ENCODE measurements at regions not wholly inside any gene's neighbourhood (a gene's known extent, or its start where the extent isn't known, plus 50 kb on each side); places are given as distances from the start of the nearest gene placed in this dataset.
A peak's percentile ranks its signal among the peaks of the same experiment; 100 is the strongest.

DNA sequence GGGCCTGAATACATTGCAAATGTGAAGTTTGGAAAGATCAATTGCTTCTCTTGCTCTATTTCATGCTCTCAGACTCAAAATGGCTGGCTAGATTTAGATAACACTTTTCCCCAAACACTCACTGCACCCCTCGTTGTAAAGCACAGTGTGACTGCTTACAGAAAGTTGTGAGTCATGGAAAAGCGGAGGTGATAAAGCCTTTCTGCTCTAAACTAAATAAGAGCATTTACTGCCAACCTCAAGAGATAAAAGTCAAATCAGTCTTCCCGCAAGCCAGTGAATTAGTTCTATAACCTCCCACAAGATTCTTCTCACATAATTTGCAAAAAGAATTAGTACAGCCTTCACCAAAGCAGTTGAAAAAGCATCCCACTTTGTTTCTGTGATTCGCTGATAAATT lies 168.7 kb downstream of the WT1 start:
- DNase-seq (ENCODE audit: low spot score) = peak; percentile 62

DNA sequence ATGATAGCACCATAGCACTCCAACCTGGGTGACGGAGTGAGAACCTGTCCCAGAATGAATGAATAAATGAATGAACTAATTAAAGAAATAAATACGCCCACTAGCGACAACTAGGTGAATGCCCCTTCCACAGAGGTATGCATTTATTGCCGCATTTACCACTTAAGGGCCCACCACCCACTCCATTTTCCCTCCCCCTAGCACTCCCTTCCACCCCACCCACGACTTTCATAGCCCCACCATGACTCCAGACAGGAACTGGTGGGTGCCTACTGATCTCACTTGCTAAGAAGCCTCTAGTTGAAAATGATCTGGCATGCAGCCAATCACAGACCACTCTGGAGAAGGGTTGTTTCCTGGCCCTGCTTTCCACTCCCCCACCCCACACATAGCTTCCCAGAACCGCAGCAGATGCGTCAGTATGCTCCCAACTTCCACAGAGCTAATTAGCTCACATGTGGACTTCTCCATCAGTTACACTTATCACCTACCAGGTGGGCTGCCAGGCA lies 167.6 kb downstream of the WT1 start:
- DNase-seq (ENCODE audit: low spot score) = no peak

DNA sequence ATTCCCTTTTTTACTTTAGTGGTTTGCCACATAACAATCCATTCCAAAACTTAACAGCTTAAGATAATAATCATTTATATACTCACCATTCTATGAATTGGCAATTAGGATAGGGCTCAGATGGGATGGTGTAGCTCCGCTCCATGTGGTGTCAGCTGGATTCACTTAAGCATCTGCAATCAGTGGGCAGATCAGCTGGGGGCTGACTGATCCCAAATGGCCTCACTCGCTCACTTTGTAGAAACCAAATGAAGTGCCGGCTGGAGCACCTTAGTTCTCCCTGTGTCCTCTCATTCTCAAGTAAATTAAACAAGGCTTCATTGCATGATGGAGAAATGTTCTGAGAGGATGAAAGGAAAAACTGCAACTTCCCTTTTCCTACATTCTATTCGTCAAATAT lies 161.4 kb downstream of the WT1 start:
- DNase-seq (ENCODE audit: low spot score) = no peak

DNA sequence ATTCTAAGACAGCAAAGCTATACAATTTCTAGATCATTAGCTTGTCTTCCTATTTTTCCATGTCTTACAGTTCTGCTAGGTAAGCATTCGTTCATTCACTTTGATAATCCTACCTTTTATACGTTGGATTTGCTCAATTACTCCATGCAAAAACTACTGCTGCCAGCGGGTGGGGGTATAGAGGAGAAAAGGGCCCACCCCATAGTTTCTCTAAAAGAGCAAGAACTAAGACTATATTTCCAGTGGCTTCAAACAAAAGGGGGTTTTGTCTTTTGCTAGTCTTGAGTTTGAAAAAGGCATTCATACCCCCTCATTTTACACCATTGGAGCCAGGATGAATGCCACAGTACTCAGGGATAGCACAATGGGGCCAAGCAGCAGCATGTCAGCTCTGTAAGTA lies 155.7 kb downstream of the WT1 start:
- no peak for DNase-seq (ENCODE audit: low spot score)

DNA sequence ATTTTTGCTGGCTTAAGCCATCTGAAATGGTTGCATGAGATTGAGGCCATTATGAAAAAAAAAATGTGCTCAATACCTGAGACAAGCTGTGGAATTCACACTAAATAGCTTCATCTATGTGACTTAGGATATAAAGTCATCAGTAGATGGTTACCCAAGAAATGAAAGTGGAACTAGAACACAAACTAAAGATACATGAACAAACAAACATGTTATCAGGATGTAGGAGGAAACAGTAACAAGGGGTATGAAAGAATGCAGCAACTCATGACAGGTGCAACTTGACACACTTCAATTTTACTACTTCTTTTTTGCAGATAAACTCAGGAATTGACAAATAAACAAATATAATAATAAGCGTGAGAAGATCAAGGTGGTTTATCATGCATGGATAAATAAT lies 155.0 kb downstream of the WT1 start:
- no peak for DNase-seq (ENCODE audit: low spot score)

DNA sequence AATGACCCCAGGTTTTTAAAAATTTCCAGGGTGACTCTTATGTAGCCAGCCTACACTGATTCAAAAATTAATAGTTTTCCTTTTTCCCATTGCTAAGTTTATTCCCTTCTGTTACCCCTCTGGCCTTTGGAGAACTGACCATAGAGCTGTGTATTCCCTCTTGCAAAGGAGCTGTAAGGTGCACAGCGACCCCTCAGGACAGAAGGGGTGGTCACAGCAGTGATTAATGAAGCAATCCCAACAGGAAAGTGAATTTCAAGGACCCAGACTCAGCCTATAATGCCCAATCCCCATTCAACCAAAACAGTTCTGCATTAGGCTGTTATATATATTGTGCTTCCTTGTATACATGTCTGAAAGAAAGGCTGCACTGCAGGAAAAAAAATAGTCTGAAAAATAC lies 147.1 kb downstream of the WT1 start:
- DNase-seq (ENCODE audit: low spot score) = no peak

DNA sequence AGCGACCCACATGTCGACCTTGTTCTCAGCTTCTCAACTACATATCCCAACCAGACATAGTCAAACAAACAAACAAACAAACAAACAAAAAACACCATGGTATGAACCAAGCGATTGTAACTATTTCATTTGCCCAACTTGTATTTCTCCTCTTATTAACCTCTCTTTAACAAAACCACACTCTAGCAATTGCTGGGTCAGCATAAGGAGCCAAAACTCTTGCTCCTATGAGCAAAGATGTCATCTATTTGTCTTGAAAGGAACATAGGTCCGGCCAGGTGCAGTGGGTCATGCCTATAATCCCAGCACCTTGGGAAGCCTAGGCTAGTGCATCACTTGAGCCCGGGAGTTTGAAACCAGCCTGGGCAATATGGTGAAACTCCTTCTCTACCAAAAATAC lies 145.6 kb downstream of the WT1 start:
- DNase-seq (ENCODE audit: low spot score) = no peak

DNA sequence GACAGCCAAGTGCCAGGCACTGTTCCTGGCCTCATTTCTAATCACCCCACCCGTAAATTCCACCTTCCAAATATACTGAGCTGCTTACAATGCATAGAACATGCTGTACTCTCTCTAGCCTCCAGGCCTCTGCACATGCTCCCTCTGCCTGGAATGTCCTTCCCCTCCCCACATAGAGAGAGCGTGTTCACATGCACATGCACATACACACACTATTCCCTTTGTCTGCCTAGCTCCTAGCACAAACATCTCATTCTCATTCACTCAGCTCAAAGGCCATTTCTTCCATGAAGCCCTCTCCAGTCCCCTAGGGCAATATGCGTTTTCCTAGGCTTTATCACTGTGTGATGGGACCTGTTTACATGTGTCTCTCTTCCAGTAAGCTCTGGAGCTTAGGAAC lies 144.6 kb downstream of the WT1 start:
- peak; percentile 65 for DNase-seq (ENCODE audit: low spot score)

DNA sequence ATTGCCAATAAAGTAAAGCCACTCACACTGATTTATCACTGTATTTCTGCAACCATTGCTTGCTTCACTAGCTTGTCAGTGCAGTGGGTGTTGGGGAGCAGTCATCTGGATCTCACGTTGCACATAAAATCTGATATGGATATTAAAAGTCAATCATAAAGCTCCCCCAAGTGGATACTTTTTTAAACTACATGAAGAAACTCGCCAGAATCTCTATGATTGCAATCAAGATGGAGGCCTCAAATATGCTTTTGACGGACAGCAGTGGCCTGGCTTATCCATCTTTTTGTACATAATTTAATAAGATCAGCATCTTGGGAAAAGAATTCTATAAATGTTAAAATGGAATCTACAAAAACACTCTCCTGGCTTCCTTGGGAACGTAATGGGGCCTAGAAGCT lies 137.7 kb downstream of the WT1 start:
- DNase-seq (ENCODE audit: low spot score) = peak; percentile 74

DNA sequence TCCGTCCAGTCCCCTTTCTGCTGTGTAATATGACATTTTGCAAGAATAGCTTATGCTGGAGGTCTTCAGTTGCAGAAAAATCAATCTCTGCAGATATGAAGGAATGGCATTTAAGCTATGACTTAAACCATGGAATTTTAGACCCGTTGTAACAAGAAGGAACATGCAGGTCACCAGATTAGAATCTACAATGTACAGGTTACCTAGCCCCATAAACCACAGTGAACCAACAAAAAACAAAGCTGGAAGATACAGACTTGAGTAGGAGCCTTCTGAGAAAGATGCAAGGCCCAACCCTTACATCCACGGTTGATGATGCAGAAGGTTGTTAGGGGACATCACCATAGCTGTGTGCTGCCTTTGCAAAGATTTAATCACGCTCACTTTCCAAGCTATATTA lies 132.5 kb downstream of the WT1 start:
- no peak for DNase-seq (ENCODE audit: low spot score)

DNA sequence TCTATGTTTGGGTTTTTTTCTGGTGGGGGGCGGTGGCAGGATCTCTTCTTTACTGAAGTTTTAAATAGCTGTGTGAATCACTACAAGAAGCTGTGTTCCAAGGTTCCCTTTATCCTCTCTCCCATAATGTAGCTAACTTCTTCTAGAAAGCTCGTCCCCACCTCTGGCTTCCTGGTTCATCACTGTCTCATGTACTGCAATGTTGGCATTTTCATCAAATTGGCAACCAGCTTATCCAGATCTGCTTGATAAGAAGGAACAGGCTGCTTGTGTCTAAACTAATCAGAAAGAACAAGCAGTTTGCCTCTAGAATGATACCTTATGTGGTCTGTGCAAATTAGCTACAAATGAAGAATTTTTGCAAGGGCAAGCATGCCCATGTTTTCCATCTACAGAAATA lies 130.8 kb downstream of the WT1 start:
- DNase-seq (ENCODE audit: low spot score) = no peak

DNA sequence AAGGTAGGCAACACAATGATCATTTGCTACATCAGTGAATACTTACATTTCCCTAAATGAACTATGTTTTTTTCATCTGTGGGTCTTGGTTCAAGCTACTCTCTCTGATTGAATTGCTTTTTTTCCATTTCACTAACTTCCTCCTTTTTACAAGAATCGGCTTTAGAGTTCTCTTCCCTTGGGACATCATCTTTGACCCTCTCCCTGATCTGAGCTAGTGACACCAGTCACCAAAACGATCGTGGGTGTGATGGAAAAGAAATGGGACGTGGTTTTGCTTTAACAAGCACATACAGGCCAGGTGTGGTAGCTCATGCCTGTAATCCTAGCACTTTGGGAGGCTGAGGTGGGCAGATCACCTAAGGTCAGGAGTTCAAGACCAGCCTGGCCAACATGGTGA lies 129.9 kb downstream of the WT1 start:
- no peak for DNase-seq (ENCODE audit: low spot score)

DNA sequence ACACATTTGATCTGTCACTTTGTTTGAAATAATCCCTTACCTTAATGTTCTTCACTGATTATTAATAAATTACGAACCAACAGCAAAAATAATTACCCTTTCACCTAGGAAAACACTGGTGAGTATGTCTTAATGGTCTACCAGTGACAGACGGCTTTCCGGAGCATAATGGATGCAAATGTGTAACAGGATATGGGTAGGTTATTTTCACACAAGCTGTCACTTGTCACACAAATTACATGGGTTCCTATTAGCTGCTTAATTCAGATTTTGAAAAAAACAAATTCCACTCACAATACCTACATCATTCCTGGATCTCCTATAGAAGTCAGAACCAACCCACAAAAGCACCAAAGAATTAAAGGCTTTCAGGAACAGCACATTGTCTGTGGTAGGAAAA lies 127.9 kb downstream of the WT1 start:
- DNase-seq (ENCODE audit: low spot score) = no peak

DNA sequence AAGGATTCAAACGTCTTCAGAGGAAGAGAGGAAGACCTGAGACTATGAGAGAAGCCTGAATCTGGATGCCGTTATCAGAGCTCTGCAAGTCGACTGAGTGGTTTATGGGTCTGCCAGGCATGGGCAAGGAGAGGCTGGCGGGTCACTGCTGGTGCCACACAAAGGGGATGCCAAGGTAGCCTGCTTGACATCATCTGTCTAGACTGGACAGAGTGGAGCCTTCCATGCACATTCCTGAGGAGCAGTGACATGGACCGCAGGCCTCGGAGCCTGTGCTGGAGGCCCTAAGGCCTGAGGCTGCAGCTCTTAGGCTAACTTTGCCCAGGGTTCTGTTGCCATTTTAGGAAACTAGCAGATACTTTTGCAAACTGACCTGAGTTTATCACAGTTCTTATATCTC lies 127.4 kb downstream of the WT1 start:
- DNase-seq (ENCODE audit: low spot score) = no peak

DNA sequence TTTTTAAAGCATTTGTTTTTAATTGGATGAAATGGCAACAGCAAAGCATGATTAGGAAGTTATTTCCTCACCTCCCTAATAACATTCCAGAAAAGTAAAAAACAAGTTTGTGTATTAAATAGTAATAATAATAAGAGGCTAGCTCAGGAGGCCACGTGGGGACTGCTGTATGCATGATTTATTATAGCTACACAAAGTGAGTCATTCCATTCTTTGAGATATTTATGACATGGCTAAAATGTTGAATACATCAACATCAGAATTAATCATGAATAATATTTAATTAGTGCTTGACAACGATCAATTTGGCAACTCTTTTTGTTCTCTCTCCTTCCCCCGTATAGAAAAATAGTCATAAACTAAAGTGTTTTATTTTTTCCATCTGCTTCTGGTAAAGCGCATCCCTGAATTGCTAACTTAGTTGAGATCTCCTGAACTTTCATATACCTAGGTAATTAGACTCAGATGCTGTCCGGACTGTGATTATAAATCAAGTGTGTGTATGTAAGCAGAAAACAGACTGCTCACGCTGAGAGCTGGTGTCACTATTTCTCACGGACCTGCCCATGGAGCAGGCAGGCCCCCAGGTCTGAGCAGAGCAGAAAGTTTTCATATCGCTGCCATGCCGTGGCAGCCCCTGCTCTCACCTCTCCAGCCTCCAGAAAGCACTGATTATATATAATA lies 125.7 kb downstream of the WT1 start:
- DNase-seq (ENCODE audit: low spot score) = no peak

DNA sequence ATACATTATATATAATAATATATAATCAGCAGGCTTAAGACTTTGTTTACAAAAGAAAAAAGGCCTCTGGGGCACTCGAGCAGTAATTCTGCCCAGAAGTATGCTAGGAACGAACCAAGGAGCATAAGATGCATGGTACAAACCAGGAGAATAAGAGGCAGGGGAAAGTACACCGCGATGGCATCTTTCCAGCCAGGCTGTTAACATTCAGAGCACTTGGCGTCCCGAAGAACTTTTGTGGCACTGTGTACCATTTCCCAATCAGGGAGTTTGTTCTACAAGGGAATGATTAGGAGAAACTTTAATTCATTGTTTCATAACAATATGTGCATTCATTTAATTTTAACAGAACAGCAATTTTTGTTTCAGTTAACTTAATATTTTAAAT lies 125.1 kb downstream of the WT1 start:
- DNase-seq (ENCODE audit: low spot score) = no peak

DNA sequence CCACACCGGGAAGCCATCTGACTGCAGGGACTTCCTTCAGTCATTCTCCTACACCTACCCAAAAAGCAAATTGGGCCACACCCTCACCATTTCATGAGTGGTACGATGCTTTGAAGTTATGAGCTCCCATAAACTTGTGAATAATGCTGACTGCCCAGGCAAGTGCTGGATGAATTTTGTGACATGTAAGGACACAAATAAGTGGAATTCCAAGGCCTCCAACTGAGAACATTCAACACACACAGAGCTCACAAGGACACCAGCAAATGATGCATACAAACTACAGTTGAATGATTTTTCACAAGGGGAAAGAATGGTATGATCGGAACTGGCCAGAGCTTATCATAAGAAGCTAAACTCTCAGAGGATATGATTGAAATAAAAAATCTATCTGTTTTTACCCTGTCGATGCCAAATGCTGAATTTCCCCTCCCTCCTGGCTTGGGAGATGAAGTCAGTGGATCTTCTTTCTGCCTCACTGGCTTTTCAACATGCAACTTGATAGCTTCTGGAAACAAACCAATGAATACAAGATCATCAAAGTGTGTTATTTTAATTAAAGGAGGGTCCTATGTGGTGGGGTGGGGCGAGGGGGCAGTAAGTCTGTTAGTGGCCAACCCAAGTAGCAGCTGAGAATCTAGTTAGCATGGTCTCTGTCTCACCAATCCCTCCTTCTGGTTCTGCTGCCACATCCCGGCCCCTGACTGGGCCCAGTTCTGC lies 123.8 kb downstream of the WT1 start:
- DNase-seq (ENCODE audit: low spot score) = no peak

DNA sequence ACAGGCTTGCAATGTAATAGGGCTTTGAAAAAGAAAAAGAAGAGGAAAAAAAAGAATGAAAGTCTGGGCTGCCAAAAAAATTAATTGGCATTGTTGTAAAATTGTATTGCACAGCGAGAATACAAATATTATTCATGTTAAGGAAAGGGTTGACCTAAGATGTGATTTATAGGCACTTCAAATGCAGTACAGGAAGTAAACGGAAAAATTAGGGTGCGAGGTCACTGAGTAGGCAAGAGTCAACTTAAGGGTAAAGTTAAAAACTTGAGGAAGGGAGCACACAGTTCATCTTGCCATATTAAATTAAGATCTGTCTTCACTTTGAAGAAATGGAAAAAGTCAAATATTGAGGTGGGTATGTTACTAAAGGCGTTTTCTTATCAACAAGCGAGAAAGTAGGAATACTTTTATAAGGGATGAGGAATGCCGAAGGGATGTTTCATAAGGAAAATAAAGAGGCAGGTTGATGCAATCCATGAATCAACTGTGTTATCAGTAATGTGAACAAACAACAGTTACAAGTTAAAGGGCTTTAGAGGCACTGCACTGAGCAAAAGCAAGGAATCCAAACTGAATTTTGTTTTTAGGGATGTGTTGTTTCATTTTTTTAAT lies 123.0 kb downstream of the WT1 start:
- DNase-seq (ENCODE audit: low spot score) = no peak

DNA sequence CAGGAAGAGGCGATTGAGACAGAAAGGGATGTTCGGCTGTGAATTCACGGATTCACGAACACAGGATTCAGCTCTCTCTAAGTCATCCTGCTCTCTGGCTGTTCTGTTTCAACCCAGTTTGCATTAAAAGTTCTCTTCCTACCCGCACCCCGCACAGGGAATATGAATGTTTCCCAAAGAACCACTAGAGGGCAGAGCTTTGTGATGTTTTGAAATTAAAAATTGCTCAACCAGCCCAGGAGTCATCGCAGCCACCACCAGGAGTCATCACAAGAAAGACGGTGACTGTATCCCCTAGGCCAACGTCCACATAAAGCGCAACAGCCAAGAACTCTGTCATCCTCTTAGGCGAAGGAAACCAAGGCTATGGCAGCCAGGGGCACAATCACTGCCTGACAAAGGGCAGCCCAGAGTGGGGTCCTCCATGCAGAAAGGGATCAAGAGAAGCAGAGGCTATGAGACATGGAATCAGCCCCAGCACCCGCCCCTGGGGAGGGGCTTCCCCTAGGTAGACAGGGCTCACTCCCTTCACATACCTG lies 122.4 kb downstream of the WT1 start:
- peak; percentile 30 for DNase-seq (ENCODE audit: low spot score)

DNA sequence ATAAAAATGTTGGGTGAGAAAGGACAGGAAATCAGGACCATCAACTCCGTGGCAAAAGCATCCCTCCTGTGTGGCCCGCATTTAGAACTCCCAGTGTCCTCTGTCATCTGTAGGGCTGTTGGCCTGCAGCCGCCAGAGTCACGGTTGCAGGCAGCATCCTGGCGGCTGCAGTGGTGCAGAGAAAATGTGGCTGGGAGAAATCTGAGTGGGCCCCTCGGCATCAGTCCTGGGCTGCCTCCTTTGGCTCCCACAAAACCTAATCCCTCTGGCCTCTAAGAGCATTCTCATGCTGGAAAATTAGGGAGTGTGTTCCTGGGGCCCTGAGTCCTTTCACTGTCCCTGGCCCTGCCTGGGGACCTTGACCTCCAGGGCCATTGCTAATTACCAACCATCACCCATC lies 121.9 kb downstream of the WT1 start:
- no peak for DNase-seq (ENCODE audit: low spot score)

DNA sequence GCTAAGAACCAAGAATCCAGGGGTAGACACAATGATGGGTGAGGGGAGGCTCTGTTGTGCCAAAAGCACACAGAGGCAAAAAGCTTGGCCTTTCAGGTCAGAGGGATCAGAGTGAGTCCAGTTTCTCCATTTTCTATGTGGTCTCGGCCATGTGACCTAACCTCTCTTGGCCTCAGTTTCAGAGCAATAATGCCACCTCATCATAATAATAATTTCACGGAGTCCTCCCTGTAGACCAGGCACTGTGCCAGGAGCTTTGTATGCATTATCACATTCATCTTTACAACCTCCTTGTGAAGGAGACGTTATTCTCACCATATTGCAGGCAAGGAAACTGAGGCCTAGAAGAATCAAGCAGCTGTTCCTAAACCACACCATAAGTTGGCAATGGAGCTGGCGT lies 120.2 kb downstream of the WT1 start:
- DNase-seq (ENCODE audit: low spot score) = no peak

DNA sequence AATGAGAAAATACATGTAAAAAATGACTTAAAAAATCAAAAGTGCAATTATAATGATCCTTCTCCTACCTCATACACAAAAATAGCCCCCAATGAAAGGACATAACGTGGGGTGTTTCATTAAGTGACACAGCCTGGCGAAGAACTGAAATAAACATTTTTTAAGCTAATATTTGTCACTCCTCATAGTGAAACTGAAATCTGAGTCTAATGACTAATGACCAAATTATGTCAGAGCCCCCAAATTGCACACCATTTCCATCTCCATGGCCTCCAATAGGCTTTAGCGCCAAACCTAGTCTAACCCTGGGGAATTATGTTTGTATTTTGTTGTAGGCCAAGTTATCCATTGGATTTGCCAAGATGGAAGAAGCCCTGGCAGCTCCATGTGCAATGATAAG lies 119.1 kb downstream of the WT1 start:
- DNase-seq (ENCODE audit: low spot score) = no peak

Measured in putamen (tissue), 1 donor.